Activated CD4-positive, alpha-beta T cell treated with anti-CD3 and anti-CD28 coated beads, Interleukin-2, amount 50 U/mL, for 24 hours (primary cell): ENCODE measurements at regions not wholly inside any gene's neighbourhood (a gene's known extent, or its start where the extent isn't known, plus 50 kb on each side); places are given as distances from the start of the nearest gene placed in this dataset.
A peak's percentile ranks its signal among the peaks of the same experiment; 100 is the strongest.

Source experiments
- DNase-seq, 2 donors: peaks; one replicate each; pipeline ENCODE4 v3.0.0-alpha.2; 2020; ENCODE audit warnings: low read depth in 1 of 2, low spot score in 1 of 2

DNA sequence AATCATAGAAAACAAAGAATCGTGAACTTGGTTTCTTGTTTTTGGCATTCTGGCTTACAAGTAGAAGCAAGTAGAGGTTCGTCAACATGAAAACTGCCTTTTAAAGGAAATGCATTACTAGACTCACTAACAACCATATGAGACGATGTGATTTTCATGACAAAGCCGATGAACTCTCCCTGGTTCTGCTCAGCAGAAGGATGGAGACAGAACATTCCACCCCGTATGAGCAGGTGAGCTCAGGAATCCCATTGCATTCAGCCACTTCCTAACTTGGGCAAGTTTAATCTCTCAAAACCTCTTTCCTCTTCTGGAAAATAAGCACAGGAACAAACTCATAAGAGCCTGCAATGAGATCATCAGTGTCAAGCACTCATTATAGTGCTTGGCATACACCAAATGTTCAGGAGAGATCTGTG lies 57.4 kb upstream of the SVIL start:
- DNase-seq: no peak

DNA sequence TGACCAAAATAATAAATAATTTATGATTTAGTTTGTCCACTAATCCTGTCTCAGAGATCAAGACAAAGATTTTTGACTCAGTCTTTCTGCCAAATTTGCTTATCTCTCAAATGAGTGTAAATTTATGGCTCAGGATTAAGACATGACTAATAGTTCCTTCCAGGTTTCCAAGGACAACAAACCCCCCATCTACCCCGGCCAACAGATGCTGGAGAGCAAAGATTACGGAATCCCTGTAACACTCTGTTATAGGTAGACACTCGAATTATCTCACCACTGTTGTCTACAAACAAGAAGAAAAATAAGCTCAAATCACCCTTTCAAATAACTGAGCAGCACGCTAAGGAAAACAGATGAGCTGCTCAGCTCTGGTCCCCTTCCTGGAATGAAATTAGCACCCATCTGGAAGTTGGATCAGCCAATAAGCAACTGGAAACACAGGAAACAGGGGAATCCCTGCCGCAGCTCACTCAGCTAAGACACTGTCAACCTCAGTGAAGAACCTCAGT lies 56.8 kb upstream of the SVIL start:
- no peak for DNase-seq

DNA sequence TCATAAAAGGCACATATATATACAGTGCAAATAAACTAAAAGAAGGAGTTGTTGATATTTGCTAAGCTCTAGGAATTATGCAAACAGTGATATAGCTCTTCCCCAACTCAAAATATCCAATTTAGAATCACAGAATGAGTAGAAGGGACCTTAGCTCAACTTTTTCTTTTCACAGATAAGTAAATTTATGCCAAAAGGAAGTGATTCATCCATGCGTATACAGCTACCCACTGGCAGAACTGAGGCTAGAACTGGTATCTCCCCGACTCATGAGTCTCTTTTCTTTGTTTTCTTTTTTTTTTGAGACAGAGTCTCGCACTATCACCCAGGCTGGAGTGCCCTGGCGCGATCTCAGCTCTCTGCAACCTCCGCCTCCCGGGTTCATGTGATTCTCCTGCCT lies 54.2 kb upstream of the SVIL start:
- DNase-seq: peak in 1 of 2 donors; percentile 22

DNA sequence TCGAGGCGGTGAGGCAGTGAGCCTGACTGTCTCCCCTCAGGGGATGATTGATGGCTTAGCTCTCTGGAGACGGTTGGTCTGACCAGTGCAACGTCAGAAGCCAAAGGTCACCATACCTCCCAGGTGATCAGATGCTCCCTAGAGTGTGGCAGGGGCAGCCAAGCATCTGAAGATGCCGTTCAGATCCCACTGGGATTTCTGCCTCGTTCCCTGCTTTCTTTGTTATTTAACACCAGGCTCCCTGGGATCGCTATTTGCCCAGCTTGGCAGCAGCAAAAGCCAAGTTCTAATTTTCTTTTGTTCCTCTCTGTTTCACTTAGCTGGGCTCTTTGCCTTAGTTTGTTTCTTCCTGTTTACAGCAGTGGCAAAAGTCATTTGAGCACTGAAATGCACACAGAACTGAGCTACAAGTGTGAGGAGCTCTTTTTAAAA lies 53.5 kb upstream of the SVIL start:
- no peak for DNase-seq

DNA sequence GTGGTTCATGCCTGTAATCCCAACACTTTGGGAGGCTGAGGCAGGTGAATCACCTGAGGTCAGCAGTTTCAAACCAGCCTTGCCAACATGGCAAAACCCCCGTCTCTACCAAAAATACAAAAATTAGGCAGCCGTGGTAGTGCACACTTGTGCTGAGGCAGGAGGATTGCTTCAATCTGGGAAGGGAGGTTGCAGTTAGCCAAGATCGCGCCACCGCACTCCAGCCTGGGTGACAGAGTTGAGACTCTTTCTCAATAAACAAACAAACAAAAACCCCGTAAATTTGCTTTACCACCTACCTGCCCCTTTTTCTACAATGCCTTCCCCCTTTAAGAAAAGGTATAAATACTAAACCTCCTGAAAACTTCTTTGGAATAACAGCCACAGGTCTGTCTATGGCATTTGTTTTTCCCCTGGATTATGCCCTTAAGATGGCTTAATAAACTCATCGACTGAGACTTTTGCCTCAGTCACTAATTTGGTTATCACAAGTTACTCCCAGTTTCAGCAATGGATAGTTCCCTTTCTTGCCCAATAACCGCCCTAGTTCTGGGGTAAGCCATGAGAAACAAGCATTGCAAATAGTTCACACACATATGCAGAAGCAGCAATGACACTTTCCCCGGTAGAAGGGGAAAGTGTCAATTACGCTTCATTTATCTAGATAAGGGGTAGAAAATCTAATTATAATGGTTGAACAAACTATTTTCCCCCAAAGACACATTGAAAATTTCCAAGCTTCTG lies 52.8 kb upstream of the SVIL start:
- DNase-seq: no peak

DNA sequence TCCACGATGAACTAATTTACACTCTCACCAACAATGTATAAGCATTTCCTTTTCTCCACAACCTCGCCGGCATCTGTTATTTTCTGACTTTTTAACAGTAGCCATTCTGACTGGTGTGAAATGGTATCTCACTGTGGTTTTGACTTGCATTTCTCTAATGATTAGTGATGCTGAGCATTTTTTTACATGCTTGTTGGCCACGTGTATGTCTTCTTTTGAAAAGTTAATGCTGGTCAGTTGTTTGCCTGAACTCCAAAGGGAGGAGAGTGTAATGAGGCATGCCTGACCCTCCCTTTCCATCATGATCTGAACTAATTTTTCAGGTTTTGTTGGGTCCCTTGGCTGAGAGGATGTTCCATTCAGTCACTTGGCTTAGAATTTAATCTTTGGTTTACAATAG lies 50.7 kb upstream of the SVIL start:
- DNase-seq: no peak
